Upper lobe of right lung (tissue), 1 donor: ENCODE measurements at regions not wholly inside any gene's neighbourhood (a gene's known extent, or its start where the extent isn't known, plus 50 kb on each side); places are given as distances from the start of the nearest gene placed in this dataset.
A peak's percentile ranks its signal among the peaks of the same experiment; 100 is the strongest.

Source experiments
- ATAC-seq: fragments of 200-7000 bp; cut with Tn5 transposase; one replicate; pipeline ENCODE4 v1.9.1; 2020; ENCODE audit warnings: mild to moderate bottlenecking, moderate library complexity
- DNase-seq: peaks from one replicate; pipeline ENCODE4 v3.0.0-alpha.2; 2020
- H3K27ac ChIP-seq: fragments of 200-600 bp; one replicate; pipeline ENCODE4 v1.8.0; 2022
- H3K27me3 ChIP-seq: fragments of 200-600 bp; one replicate; pipeline ENCODE4 v1.8.0; 2022; ENCODE audit warnings: mild to moderate bottlenecking
- H3K36me3 ChIP-seq: fragments of 200-600 bp; one replicate; pipeline ENCODE4 v1.8.0; 2022
- H3K4me1 ChIP-seq: fragments of 200-600 bp; one replicate; pipeline ENCODE4 v1.8.0; 2022
- H3K4me3 ChIP-seq: fragments of 200-600 bp; one replicate; pipeline ENCODE4 v1.8.0; 2022; ENCODE audit warnings: mild to moderate bottlenecking
- H3K9me3 ChIP-seq: fragments of 200-600 bp; one replicate; pipeline ENCODE4 v1.8.0; 2022
- CTCF ChIP-seq: fragments of 200-600 bp; IDR thresholded peaks from one replicate; pipeline ENCODE4 v1.8.0; 2022; ENCODE audit warnings: antibody characterized with exemption
- intact Hi-C: fragments of 100-400 bp; cut with DNase I; formaldehyde crosslinking; loops from one replicate; pipeline ENCODE4 v1.11.0; 2022
- donor health status: DM: no; HTN: yes; CAD: no; lungs with severe emphysema.

GRCh38 chr18:78717051-78717765, 262.4 kb upstream of the SALL3 start:
- Histone ChIP-seq H3K9me3 (no peaks in the 10 kb centered on the region), H3K27me3 (peaks cover 14% of the 10 kb centered on the region), H3K4me1 (no peaks in the 10 kb centered on the region), H3K27ac (no peak overlapping the region), H3K36me3 (no peaks in the 10 kb centered on the region), H3K4me3 (no peak overlapping the region)
- no peak for DNase-seq
- intact Hi-C loops = no loop called here
- no peak for ATAC-seq
- no peak for TF ChIP-seq CTCF

GRCh38 chr18:78717766-78718150, 261.9 kb upstream of the SALL3 start:
- H3K36me3 ChIP-seq = no peaks in the 10 kb centered on the region
- no peak overlapping the region for H3K27ac ChIP-seq
- H3K27me3 ChIP-seq = peaks cover 14% of the 10 kb centered on the region
- H3K4me3 ChIP-seq = no peak overlapping the region
- no peaks in the 10 kb centered on the region for H3K4me1 ChIP-seq
- no peaks in the 10 kb centered on the region for H3K9me3 ChIP-seq
- no peak for ATAC-seq
- TF ChIP-seq CTCF = no peak
- DNase-seq = peak; percentile 33
- intact Hi-C loops = no loop called here

GRCh38 chr18:78719821-78720220, 259.8 kb upstream of the SALL3 start:
- Histone ChIP-seq H3K36me3 (no peaks in the 10 kb centered on the region), H3K27ac (no peak overlapping the region), H3K4me3 (no peak overlapping the region), H3K4me1 (no peaks in the 10 kb centered on the region), H3K27me3 (peaks cover 7% of the 10 kb centered on the region), H3K9me3 (no peaks in the 10 kb centered on the region)
- intact Hi-C loops = no loop called here
- DNase-seq (peak; percentile 31), ATAC-seq (no peak)
- TF ChIP-seq CTCF = no peak

GRCh38 chr18:78720456-78721237, 259.0 kb upstream of the SALL3 start:
- intact Hi-C loops = no loop called here
- peak; percentile 53 for DNase-seq
- TF ChIP-seq CTCF = no peak

GRCh38 chr18:78721238-78721875, 258.3 kb upstream of the SALL3 start:
- intact Hi-C loops = no loop called here
- no peak for ATAC-seq

More at GRCh38 chr18:78720456-78721237, 259.0 kb upstream of the SALL3 start:
- H3K27ac ChIP-seq = no peak overlapping the region
- no peaks in the 10 kb centered on the region for H3K9me3 ChIP-seq
- H3K36me3 ChIP-seq = no peaks in the 10 kb centered on the region
- no peak for ATAC-seq
- peaks cover 7% of the 10 kb centered on the region for H3K27me3 ChIP-seq
- no peak overlapping the region for H3K4me3 ChIP-seq
- H3K4me1 ChIP-seq = no peaks in the 10 kb centered on the region

More at GRCh38 chr18:78721238-78721875, 258.3 kb upstream of the SALL3 start:
- no peak for TF ChIP-seq CTCF
- Histone ChIP-seq H3K4me3 (no peak overlapping the region), H3K36me3 (no peaks in the 10 kb centered on the region), H3K27ac (no peak overlapping the region), H3K9me3 (no peaks in the 10 kb centered on the region), H3K27me3 (peaks cover 7% of the 10 kb centered on the region), H3K4me1 (no peaks in the 10 kb centered on the region)
- peak; percentile 23 for DNase-seq
